DND-41 (cell line): ENCODE measurements at regions not wholly inside any gene's neighbourhood (a gene's known extent, or its start where the extent isn't known, plus 50 kb on each side); places are given as distances from the start of the nearest gene placed in this dataset.

Experiments
- EZH2 ChIP-seq: IDR thresholded peaks from 3 replicates; pipeline ENCODE4 v1.6.1; 2012; ENCODE audit warnings: borderline replicate concordance, low read depth, mild to moderate bottlenecking, moderate library complexity, low read length, inconsistent platforms; ENCODE audit not compliant: severe bottlenecking
- TF ChIP-seq, protein P1 (sequence below): IDR thresholded peaks from 2 replicates; pipeline ENCODE4 v1.5.1; 2012; ENCODE audit warnings: borderline replicate concordance, low read length, moderate library complexity, mild to moderate bottlenecking; ENCODE audit not compliant: poor library complexity, severe bottlenecking; ENCODE audit errors: extremely low read depth

DNA sequence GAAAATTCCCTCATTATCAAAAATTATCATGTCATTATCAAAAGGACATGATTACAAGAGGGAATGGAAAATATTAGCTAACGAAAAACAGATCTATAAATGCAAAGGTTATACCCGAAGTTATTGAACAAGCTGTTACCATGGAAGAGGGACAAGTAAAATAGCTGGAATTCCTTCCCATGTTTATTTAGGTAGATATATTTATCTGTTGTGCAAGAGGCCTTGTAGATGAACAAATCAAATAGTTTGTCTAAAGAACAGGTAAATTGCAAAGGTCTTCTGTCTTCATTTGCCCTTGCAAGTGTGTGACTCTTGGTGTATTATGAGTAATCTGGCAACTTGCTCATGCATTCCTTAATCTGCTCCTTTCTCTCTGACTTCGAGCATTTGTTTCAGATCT is 1170.9 kb downstream of the SORCS1 start:
- TF ChIP-seq, protein P1, sequence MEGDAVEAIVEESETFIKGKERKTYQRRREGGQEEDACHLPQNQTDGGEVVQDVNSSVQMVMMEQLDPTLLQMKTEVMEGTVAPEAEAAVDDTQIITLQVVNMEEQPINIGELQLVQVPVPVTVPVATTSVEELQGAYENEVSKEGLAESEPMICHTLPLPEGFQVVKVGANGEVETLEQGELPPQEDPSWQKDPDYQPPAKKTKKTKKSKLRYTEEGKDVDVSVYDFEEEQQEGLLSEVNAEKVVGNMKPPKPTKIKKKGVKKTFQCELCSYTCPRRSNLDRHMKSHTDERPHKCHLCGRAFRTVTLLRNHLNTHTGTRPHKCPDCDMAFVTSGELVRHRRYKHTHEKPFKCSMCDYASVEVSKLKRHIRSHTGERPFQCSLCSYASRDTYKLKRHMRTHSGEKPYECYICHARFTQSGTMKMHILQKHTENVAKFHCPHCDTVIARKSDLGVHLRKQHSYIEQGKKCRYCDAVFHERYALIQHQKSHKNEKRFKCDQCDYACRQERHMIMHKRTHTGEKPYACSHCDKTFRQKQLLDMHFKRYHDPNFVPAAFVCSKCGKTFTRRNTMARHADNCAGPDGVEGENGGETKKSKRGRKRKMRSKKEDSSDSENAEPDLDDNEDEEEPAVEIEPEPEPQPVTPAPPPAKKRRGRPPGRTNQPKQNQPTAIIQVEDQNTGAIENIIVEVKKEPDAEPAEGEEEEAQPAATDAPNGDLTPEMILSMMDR = no peak
- no peak for TF ChIP-seq EZH2
